ENCODE measurements at regions not wholly inside any gene's neighbourhood (a gene's known extent, or its start where the extent isn't known, plus 50 kb on each side); places are given as distances from the start of the nearest gene placed in this dataset.
"Not testable (repeated sequence)": the region's sequence is repeated elsewhere in the genome, so short reads cannot be mapped to it uniquely, and the experiment has no call there.

- DNase-seq (ENCODE audit: low spot score) = no peak
- H3K4me3 Mint-ChIP-seq (ENCODE audit: unreplicated experiment) = no peak overlapping the region
- no peaks in the 10 kb centered on the region for H3K4me1 Mint-ChIP-seq (ENCODE audit: unreplicated experiment)
- no peaks in the 10 kb centered on the region for H3K36me3 Mint-ChIP-seq (ENCODE audit: low read depth, unreplicated experiment)
- no peaks in the 10 kb centered on the region for H3K27me3 Mint-ChIP-seq (ENCODE audit: unreplicated experiment)
- H3K9me3 Mint-ChIP-seq (ENCODE audit: unreplicated experiment) = no peaks in the 10 kb centered on the region
- H3K27ac Mint-ChIP-seq (ENCODE audit: unreplicated experiment) = no peak overlapping the region
- TF ChIP-seq CTCF (IDR thresholded peaks at IDR 0.05; ENCODE audit: unreplicated experiment) = no peak
These were observed 450.5 kb upstream of the CDH10 start for GRCh38 chr5:25095261-25095660.

- Mint-ChIP-seq H3K4me1 (ENCODE audit: unreplicated experiment) (no peaks in the 10 kb centered on the region), H3K36me3 (ENCODE audit: low read depth, unreplicated experiment) (no peaks in the 10 kb centered on the region), H3K27ac (ENCODE audit: unreplicated experiment) (no peak overlapping the region), H3K27me3 (ENCODE audit: unreplicated experiment) (no peaks in the 10 kb centered on the region), H3K4me3 (ENCODE audit: unreplicated experiment) (no peak overlapping the region), H3K9me3 (ENCODE audit: unreplicated experiment) (no peaks in the 10 kb centered on the region)
- no peak for DNase-seq (ENCODE audit: low spot score)
- TF ChIP-seq CTCF (IDR thresholded peaks at IDR 0.05; ENCODE audit: unreplicated experiment) = no peak
These were observed 449.4 kb upstream of the CDH10 start for GRCh38 chr5:25094219-25094618.

GRCh38 chr5:25091921-25092320, 447.1 kb upstream of the CDH10 start:
- H3K27ac Mint-ChIP-seq (ENCODE audit: unreplicated experiment) = no peak overlapping the region
- H3K9me3 Mint-ChIP-seq (ENCODE audit: unreplicated experiment) = no peaks in the 10 kb centered on the region
- H3K36me3 Mint-ChIP-seq (ENCODE audit: low read depth, unreplicated experiment) = no peaks in the 10 kb centered on the region
- H3K27me3 Mint-ChIP-seq (ENCODE audit: unreplicated experiment) = no peaks in the 10 kb centered on the region
- H3K4me3 Mint-ChIP-seq (ENCODE audit: unreplicated experiment) = no peak overlapping the region
- DNase-seq (ENCODE audit: low spot score) = no peak
- H3K4me1 Mint-ChIP-seq (ENCODE audit: unreplicated experiment) = no peaks in the 10 kb centered on the region
- TF ChIP-seq CTCF (IDR thresholded peaks at IDR 0.05; ENCODE audit: unreplicated experiment) = no peak

- Mint-ChIP-seq H3K4me1 (ENCODE audit: unreplicated experiment) (no peaks in the 10 kb centered on the region), H3K27me3 (ENCODE audit: unreplicated experiment) (no peaks in the 10 kb centered on the region), H3K4me3 (ENCODE audit: unreplicated experiment) (no peak overlapping the region), H3K9me3 (ENCODE audit: unreplicated experiment) (no peaks in the 10 kb centered on the region), H3K27ac (ENCODE audit: unreplicated experiment) (no peak overlapping the region), H3K36me3 (ENCODE audit: low read depth, unreplicated experiment) (no peaks in the 10 kb centered on the region)
- no peak for TF ChIP-seq CTCF (IDR thresholded peaks at IDR 0.05; ENCODE audit: unreplicated experiment)
- no peak for DNase-seq (ENCODE audit: low spot score)
These were observed 446.1 kb upstream of the CDH10 start for GRCh38 chr5:25090854-25091253.

GRCh38 chr5:25090275-25090674, 445.5 kb upstream of the CDH10 start:
- H3K4me3 Mint-ChIP-seq (ENCODE audit: unreplicated experiment) = no peak overlapping the region
- TF ChIP-seq CTCF (IDR thresholded peaks at IDR 0.05; ENCODE audit: unreplicated experiment) = no peak
- no peak for DNase-seq (ENCODE audit: low spot score)
- H3K36me3 Mint-ChIP-seq (ENCODE audit: low read depth, unreplicated experiment) = no peaks in the 10 kb centered on the region
- H3K4me1 Mint-ChIP-seq (ENCODE audit: unreplicated experiment) = no peaks in the 10 kb centered on the region
- no peak overlapping the region for H3K27ac Mint-ChIP-seq (ENCODE audit: unreplicated experiment)
- no peaks in the 10 kb centered on the region for H3K27me3 Mint-ChIP-seq (ENCODE audit: unreplicated experiment)
- no peaks in the 10 kb centered on the region for H3K9me3 Mint-ChIP-seq (ENCODE audit: unreplicated experiment)

GRCh38 chr5:25088689-25089088, 443.9 kb upstream of the CDH10 start:
- not testable (repeated sequence) for DNase-seq (ENCODE audit: low spot score); H3K27ac Mint-ChIP-seq (ENCODE audit: unreplicated experiment); H3K4me1 Mint-ChIP-seq (ENCODE audit: unreplicated experiment); H3K36me3 Mint-ChIP-seq (ENCODE audit: low read depth, unreplicated experiment); H3K27me3 Mint-ChIP-seq (ENCODE audit: unreplicated experiment); H3K4me3 Mint-ChIP-seq (ENCODE audit: unreplicated experiment); H3K9me3 Mint-ChIP-seq (ENCODE audit: unreplicated experiment)

- H3K27ac Mint-ChIP-seq (ENCODE audit: unreplicated experiment); H3K27me3 Mint-ChIP-seq (ENCODE audit: unreplicated experiment); DNase-seq (ENCODE audit: low spot score); H3K36me3 Mint-ChIP-seq (ENCODE audit: low read depth, unreplicated experiment); H3K4me1 Mint-ChIP-seq (ENCODE audit: unreplicated experiment); H3K4me3 Mint-ChIP-seq (ENCODE audit: unreplicated experiment); H3K9me3 Mint-ChIP-seq (ENCODE audit: unreplicated experiment): not testable (repeated sequence)
These were observed 438.5 kb upstream of the CDH10 start for GRCh38 chr5:25083261-25083660.
